ENCODE measurements at regions not wholly inside any gene's neighbourhood (a gene's known extent, or its start where the extent isn't known, plus 50 kb on each side); places are given as distances from the start of the nearest gene placed in this dataset.

- TF ChIP-seq CTCF (IDR thresholded peaks at IDR 0.05) = no peak
Measured at GRCh38 chr15:58246041-58246440, 107.9 kb downstream of the AQP9 start.

GRCh38 chr15:58247855-58248842, 110.0 kb downstream of the AQP9 start:
- Histone ChIP-seq H3K27ac (no peak overlapping the region), H3K4me3 (no peak overlapping the region), H3K9me3 (no peaks in the 10 kb centered on the region), H3K9ac (ENCODE audit: low read depth in 2 of 2, low read length in 2 of 2) (no peak overlapping the region), H3K27me3 (no peaks in the 10 kb centered on the region), H3K4me1 (no peaks in the 10 kb centered on the region), H3K36me3 (no peaks in the 10 kb centered on the region)
- DNase-seq = peak; percentile 27
- intact Hi-C loops (cut with DNase I) = no loop called here
- no peak for TF ChIP-seq CTCF (IDR thresholded peaks at IDR 0.05)

More at GRCh38 chr15:58246041-58246440, 107.9 kb downstream of the AQP9 start:
- intact Hi-C loops (cut with DNase I) = no loop called here
- DNase-seq = no peak
- Histone ChIP-seq H3K27me3 (no peaks in the 10 kb centered on the region), H3K4me1 (no peaks in the 10 kb centered on the region), H3K27ac (no peak overlapping the region), H3K36me3 (no peaks in the 10 kb centered on the region), H3K4me3 (no peak overlapping the region), H3K9me3 (no peaks in the 10 kb centered on the region), H3K9ac (ENCODE audit: low read depth in 2 of 2, low read length in 2 of 2) (no peak overlapping the region)

GRCh38 chr15:58249646-58250312, 111.6 kb downstream of the AQP9 start:
- H3K36me3 ChIP-seq = no peaks in the 10 kb centered on the region
- no peaks in the 10 kb centered on the region for H3K9me3 ChIP-seq
- intact Hi-C loops (cut with DNase I) = no loop called here
- H3K4me3 ChIP-seq = no peak overlapping the region
- no peak for TF ChIP-seq CTCF (IDR thresholded peaks at IDR 0.05)
- H3K27me3 ChIP-seq = no peaks in the 10 kb centered on the region
- H3K27ac ChIP-seq = no peak overlapping the region
- DNase-seq = no peak
- no peaks in the 10 kb centered on the region for H3K4me1 ChIP-seq
- H3K9ac ChIP-seq (ENCODE audit: low read depth in 2 of 2, low read length in 2 of 2) = no peak overlapping the region

GRCh38 chr15:58252586-58253323, 114.6 kb downstream of the AQP9 start:
- H3K9me3 ChIP-seq = no peaks in the 10 kb centered on the region
- intact Hi-C loops (cut with DNase I) = no loop called here
- no peaks in the 10 kb centered on the region for H3K36me3 ChIP-seq
- H3K4me1 ChIP-seq = no peaks in the 10 kb centered on the region
- H3K9ac ChIP-seq (ENCODE audit: low read depth in 2 of 2, low read length in 2 of 2) = no peak overlapping the region
- H3K27ac ChIP-seq = no peak overlapping the region
- TF ChIP-seq CTCF (IDR thresholded peaks at IDR 0.05) = no peak
- H3K27me3 ChIP-seq = no peaks in the 10 kb centered on the region
- no peak for DNase-seq
- no peak overlapping the region for H3K4me3 ChIP-seq

GRCh38 chr15:58257776-58258325, 119.7 kb downstream of the AQP9 start:
- no peak for TF ChIP-seq CTCF (IDR thresholded peaks at IDR 0.05)

More at GRCh38 chr15:58257776-58258325, 119.7 kb downstream of the AQP9 start:
- no peaks in the 10 kb centered on the region for H3K36me3 ChIP-seq
- no peak for DNase-seq
- intact Hi-C loops (cut with DNase I) = no loop called here
- H3K9ac ChIP-seq (ENCODE audit: low read depth in 2 of 2, low read length in 2 of 2) = no peak overlapping the region
- no peaks in the 10 kb centered on the region for H3K4me1 ChIP-seq
- H3K9me3 ChIP-seq = no peaks in the 10 kb centered on the region
- H3K27ac ChIP-seq = no peak overlapping the region
- H3K27me3 ChIP-seq = no peaks in the 10 kb centered on the region
- H3K4me3 ChIP-seq = no peak overlapping the region

Measured in colonic mucosa (tissue), 4 donors.